IMR-90 (cell line): ENCODE measurements at regions not wholly inside any gene's neighbourhood (a gene's known extent, or its start where the extent isn't known, plus 50 kb on each side); places are given as distances from the start of the nearest gene placed in this dataset.

ENCODE experiments used
- ATAC-seq: fragments of 200-7000 bp; cut with Tn5 transposase; 2 replicates; pipeline ENCODE4 v1.9.1; 2020; ENCODE audit warnings: low read depth, mild to moderate bottlenecking, moderate library complexity
- BruUV-seq: library from RNA; stranded (reverse); fragments of 400-500 nt; replicated peaks from 2 replicates; lab custom pipeline; 2021; lab: Mats Ljungman, UMichigan
- CTCF ChIA-PET: fragments of 300-600 bp; formaldehyde crosslinking; extraction: SDS; loops from one replicate; lab custom pipeline; 2021; ENCODE audit warnings: antibody characterized with exemption; lab: Yijun Ruan, JAX
- POLR2A ChIA-PET: fragments of 300-600 bp; sonication (Branson Sonifier 250); formaldehyde crosslinking; loops from one replicate; lab custom pipeline; 2022; ENCODE audit warnings: antibody characterized with exemption; ENCODE audit not compliant: unreplicated experiment; lab: Charles Lee
- DNase-seq: peaks from one replicate; pipeline ENCODE4 v3.0.0; 2013
- H2AFZ ChIP-seq: replicated peaks from 2 replicates; pipeline ENCODE3; 2013; ENCODE audit warnings: low read length, mild to moderate bottlenecking; ENCODE audit not compliant: poor library complexity
- H2AK5ac ChIP-seq: 2 replicates; pipeline ENCODE4 v1.6.1; 2013; ENCODE audit warnings: low read depth, low read length, inconsistent platforms
- H2AK9ac ChIP-seq: replicated peaks from 2 replicates; pipeline ENCODE3; 2013; ENCODE audit warnings: mild to moderate bottlenecking, low read depth, low read length, moderate library complexity; ENCODE audit not compliant: poor library complexity
- H2BK120ac ChIP-seq: 2 replicates; pipeline ENCODE4 v1.6.1; 2013; ENCODE audit warnings: low read depth, low read length, inconsistent platforms
- H2BK15ac ChIP-seq: 3 replicates; pipeline ENCODE4 v1.6.1; 2013; ENCODE audit warnings: low read depth, low read length, inconsistent platforms
- H2BK20ac ChIP-seq: 2 replicates; pipeline ENCODE4 v1.6.1; 2013; ENCODE audit warnings: low read depth, mild to moderate bottlenecking, inconsistent platforms, low read length, moderate library complexity
- H2BK5ac ChIP-seq: 2 replicates; pipeline ENCODE4 v1.6.1; 2013; ENCODE audit warnings: mild to moderate bottlenecking, low read depth, low read length, inconsistent platforms; ENCODE audit not compliant: poor library complexity, severe bottlenecking
- H3K14ac ChIP-seq: replicated peaks from 2 replicates; pipeline ENCODE4 v1.6.1; 2013; ENCODE audit warnings: low read depth, low read length, inconsistent platforms
- H3K18ac ChIP-seq: 2 replicates; pipeline ENCODE4 v1.6.1; 2013; ENCODE audit warnings: low read depth, low read length, control low read depth
- H3K23ac ChIP-seq: 2 replicates; pipeline ENCODE4 v1.6.1; 2013; ENCODE audit warnings: low read depth, low read length, inconsistent platforms
- H3K27ac ChIP-seq: 2 replicates; pipeline ENCODE4 v1.5.1; 2013; ENCODE audit warnings: mild to moderate bottlenecking, control low read depth, low read length; ENCODE audit not compliant: insufficient read depth
- H3K27me3 ChIP-seq: 2 replicates; pipeline ENCODE4 v1.6.1; 2013; ENCODE audit warnings: low read length; ENCODE audit not compliant: control insufficient read depth, insufficient read depth
- H3K36me3 ChIP-seq: 2 replicates; pipeline ENCODE4 v1.6.1; 2013; ENCODE audit warnings: low read length, mixed read lengths; ENCODE audit not compliant: control insufficient read depth, insufficient read depth
- H3K4ac ChIP-seq: 2 replicates; pipeline ENCODE4 v1.6.1; 2013; ENCODE audit warnings: low read depth, low read length, inconsistent platforms
- H3K4me1 ChIP-seq: 2 replicates; pipeline ENCODE4 v1.6.1; 2013; ENCODE audit warnings: low read length, mixed read lengths; ENCODE audit not compliant: control insufficient read depth, insufficient read depth
- H3K4me2 ChIP-seq: 2 replicates; pipeline ENCODE4 v1.6.1; 2013; ENCODE audit warnings: low read depth, mild to moderate bottlenecking, control low read depth, low read length, moderate library complexity
- H3K4me3 ChIP-seq: 2 replicates; pipeline ENCODE4 v1.5.1; 2013; ENCODE audit warnings: low read depth, mild to moderate bottlenecking, control low read depth, low read length, moderate library complexity; ENCODE audit not compliant: insufficient read depth
- H3K56ac ChIP-seq: 2 replicates; pipeline ENCODE4 v1.6.1; 2013; ENCODE audit warnings: low read length, inconsistent platforms; ENCODE audit not compliant: insufficient read depth; ENCODE audit errors: extremely low read depth
- H3K79me1 ChIP-seq, 2 experiments: 2 replicates each; pipeline ENCODE4 v1.6.1; 2013; ENCODE audit warnings: low read length in 2 of 2, inconsistent platforms in 1 of 2, low read depth in 1 of 2
- H3K9ac ChIP-seq: 2 replicates; pipeline ENCODE4 v1.6.1; 2013; ENCODE audit warnings: low read depth, low read length, control low read depth
- H3K9me1 ChIP-seq: 2 replicates; pipeline ENCODE4 v1.6.1; 2013; ENCODE audit warnings: low read length, inconsistent platforms; ENCODE audit not compliant: insufficient read depth
- H3K9me3 ChIP-seq: 2 replicates; pipeline ENCODE4 v1.6.1; 2013; ENCODE audit warnings: low read length; ENCODE audit not compliant: control insufficient read depth, insufficient read depth
- H4K20me1 ChIP-seq: 2 replicates; pipeline ENCODE4 v1.6.1; 2013; ENCODE audit warnings: low read length, inconsistent platforms; ENCODE audit not compliant: insufficient read depth
- H4K5ac ChIP-seq: 2 replicates; pipeline ENCODE4 v1.6.1; 2013; ENCODE audit warnings: mild to moderate bottlenecking, low read depth, low read length, control low read depth
- H4K8ac ChIP-seq, 2 experiments: 2 replicates each; pipeline ENCODE4 v1.6.1; 2013; ENCODE audit warnings: low read depth in 2 of 2, low read length in 2 of 2, control low read depth in 1 of 2, inconsistent platforms in 1 of 2
- H4K91ac ChIP-seq: 2 replicates; pipeline ENCODE4 v1.6.1; 2013; ENCODE audit warnings: low read depth, low read length, inconsistent platforms; ENCODE audit not compliant: insufficient read depth
- BHLHE40 ChIP-seq: fragments of 150-350 bp; IDR thresholded peaks from 2 replicates; pipeline ENCODE4 v1.6.1; 2016; ENCODE audit warnings: mild to moderate bottlenecking, low read depth, low read length
- CEBPB ChIP-seq: IDR thresholded peaks from 2 replicates; pipeline ENCODE4 v1.6.1; 2012; ENCODE audit warnings: low read depth, low read length, improper control_type of control experiment
- CHD1 ChIP-seq: IDR thresholded peaks from 2 replicates; pipeline ENCODE4 v1.6.1; 2012; ENCODE audit warnings: low read depth, low read length, improper control_type of control experiment
- CTCF ChIP-seq: conservative IDR thresholded peaks from 2 replicates; pipeline ENCODE4 v1.5.1; 2012; ENCODE audit warnings: mild to moderate bottlenecking, low read depth, low read length, improper control_type of control experiment
- ELK1 ChIP-seq: fragments of 150-350 bp; IDR thresholded peaks from 2 replicates; pipeline ENCODE4 v1.6.1; 2016; ENCODE audit warnings: low read depth, mild to moderate bottlenecking, low read length, moderate library complexity, borderline replicate concordance
- FOS ChIP-seq: fragments of 150-350 bp; IDR thresholded peaks from 2 replicates; pipeline ENCODE4 v1.6.1; 2016; ENCODE audit warnings: low read depth, low read length
- MAFK ChIP-seq: IDR thresholded peaks from 2 replicates; pipeline ENCODE4 v1.6.1; 2012; ENCODE audit warnings: low read depth, low read length, improper control_type of control experiment
- MAZ ChIP-seq: IDR thresholded peaks from 2 replicates; pipeline ENCODE4 v1.6.1; 2012; ENCODE audit warnings: low read depth, mild to moderate bottlenecking, low read length, improper control_type of control experiment, moderate library complexity, borderline replicate concordance
- MXI1 ChIP-seq: IDR thresholded peaks from 2 replicates; pipeline ENCODE4 v1.6.1; 2012; ENCODE audit warnings: low read depth, mild to moderate bottlenecking, low read length, moderate library complexity, borderline replicate concordance
- NFE2L2 ChIP-seq: fragments of 150-350 bp; IDR thresholded peaks from 2 replicates; pipeline ENCODE4 v1.6.1; 2016; ENCODE audit warnings: low read depth, mild to moderate bottlenecking, low read length
- POLR2A ChIP-seq: IDR thresholded peaks from 2 replicates; pipeline ENCODE4 v1.6.1; 2012; ENCODE audit warnings: mild to moderate bottlenecking, low read depth, low read length
- RAD21 ChIP-seq: IDR thresholded peaks from 2 replicates; pipeline ENCODE4 v1.6.1; 2012; ENCODE audit warnings: low read length, improper control_type of control experiment
- RCOR1 ChIP-seq: IDR thresholded peaks from 2 replicates; pipeline ENCODE4 v1.6.1; 2012; ENCODE audit warnings: mild to moderate bottlenecking, low read length, improper control_type of control experiment; ENCODE audit not compliant: insufficient replicate concordance
- RFX5 ChIP-seq: IDR thresholded peaks from 2 replicates; pipeline ENCODE4 v1.8.0; 2012; ENCODE audit warnings: low read depth, mild to moderate bottlenecking, low read length, moderate library complexity
- SMC3 ChIP-seq: fragments of 150-350 bp; IDR thresholded peaks from 2 replicates; pipeline ENCODE4 v1.6.1; 2016; ENCODE audit warnings: low read depth, mild to moderate bottlenecking, antibody characterized with exemption, low read length, moderate library complexity
- USF2 ChIP-seq: fragments of 150-350 bp; IDR thresholded peaks from 2 replicates; pipeline ENCODE4 v1.6.1; 2017; ENCODE audit warnings: mild to moderate bottlenecking, antibody characterized with exemption, low read length, low read depth
- WGBS, 2 experiments: methylation state at CpG; one replicate each; pipeline versions ENCODE4 v1.1.5 to v1.1.7; 2013; ENCODE audit warnings: missing lambda C conversion rate in 2 of 2; ENCODE audit not compliant: insufficient read length in 1 of 2; ENCODE audit errors: extremely low coverage in 2 of 2; 5-methylcytosine and 5-hydroxymethylcytosine counted together
- dilution Hi-C: fragments of 300-500 bp; cut with HindIII; formaldehyde crosslinking; loops from one replicate; pipeline ENCODE4 v1.14.3; 2018; ENCODE audit warnings: low sequenced_read_pairs; ENCODE audit not compliant: unreplicated experiment
- in situ Hi-C: fragments of 300-500 bp; cut with MboI; formaldehyde crosslinking; loops from 3 replicates; pipeline ENCODE4 v1.14.3; 2019; ENCODE audit warnings: low sequenced_read_pairs, inconsistent platforms, mixed read lengths
- intact Hi-C: fragments of 100-400 bp; cut with micrococcal nuclease; formaldehyde crosslinking; loops from 2 replicates; pipeline ENCODE4 v1.10.0; 2022

GRCh38 chr16:48013491-48013901, 142.3 kb downstream of the ABCC12 start:
- H3K4me1 ChIP-seq: no peaks in the 10 kb centered on the region
- H2BK20ac ChIP-seq: no peak overlapping the region
- H4K20me1 ChIP-seq: no peaks in the 10 kb centered on the region
- no CpG with 5 or more reads among the region's 6 CpGs for WGBS, 2 experiments
- no peak overlapping the region for H3K9ac ChIP-seq
- no peak overlapping the region for H4K8ac ChIP-seq
- H3K14ac ChIP-seq: no peak overlapping the region
- H3K4me2 ChIP-seq: no peak overlapping the region
- H4K91ac ChIP-seq: no peak overlapping the region
- no peak for ATAC-seq
- TF ChIP-seq POLR2A (no peak), CHD1 (no peak), ELK1 (no peak), USF2 (no peak), RFX5 (no peak), MXI1 (no peak), NFE2L2 (no peak), SMC3 (no peak), CEBPB (no peak), FOS (no peak), RAD21 (no peak), CTCF (no peak), MAZ (no peak), MAFK (no peak), RCOR1 (no peak), BHLHE40 (no peak)
- no peak overlapping the region for H2AK5ac ChIP-seq
- no TSS peak for BruUV-seq
- no peaks in the 10 kb centered on the region for H3K79me1 ChIP-seq
- no peak overlapping the region for H2AK9ac ChIP-seq
- no peaks in the 10 kb centered on the region for H3K9me1 ChIP-seq
- no peak overlapping the region for H3K4ac ChIP-seq
- no peak overlapping the region for H2AFZ ChIP-seq
- no peak overlapping the region for H3K27ac ChIP-seq
- no peak overlapping the region for H2BK15ac ChIP-seq
- ChIA-PET CTCF (no interaction called here), POLR2A (no interaction called here)
- no peaks in the 10 kb centered on the region for H3K9me3 ChIP-seq
- DNase-seq: no peak
- H3K18ac ChIP-seq: no peak overlapping the region
- H2BK120ac ChIP-seq: no peak overlapping the region
- no peak overlapping the region for H3K23ac ChIP-seq
- peaks cover 6% of the 10 kb centered on the region for H3K27me3 ChIP-seq
- no peak overlapping the region for H4K5ac ChIP-seq
- H2BK5ac ChIP-seq: no peak overlapping the region
- no peaks in the 10 kb centered on the region for H3K36me3 ChIP-seq
- in situ Hi-C loops (no loop called here), intact Hi-C loops (no loop called here), dilution Hi-C loops (no loop called here)
- H3K56ac ChIP-seq: no peak overlapping the region
- no peak overlapping the region for H3K4me3 ChIP-seq
